IMR-90 (cell line): ENCODE measurements at regions not wholly inside any gene's neighbourhood (a gene's known extent, or its start where the extent isn't known, plus 50 kb on each side); places are given as distances from the start of the nearest gene placed in this dataset.

Source experiments
- ATAC-seq: fragments of 200-7000 bp; cut with Tn5 transposase; 2 replicates; pipeline ENCODE4 v1.9.1; 2020; ENCODE audit warnings: low read depth, mild to moderate bottlenecking, moderate library complexity
- BruUV-seq: library from RNA; stranded (reverse); fragments of 400-500 nt; replicated peaks from 2 replicates; lab custom pipeline; 2021; lab: Mats Ljungman, UMichigan
- CTCF ChIA-PET: fragments of 300-600 bp; formaldehyde crosslinking; extraction: SDS; loops from one replicate; lab custom pipeline; 2021; ENCODE audit warnings: antibody characterized with exemption; lab: Yijun Ruan, JAX
- POLR2A ChIA-PET: fragments of 300-600 bp; sonication (Branson Sonifier 250); formaldehyde crosslinking; loops from one replicate; lab custom pipeline; 2022; ENCODE audit warnings: antibody characterized with exemption; ENCODE audit not compliant: unreplicated experiment; lab: Charles Lee
- DNase-seq: peaks from one replicate; pipeline ENCODE4 v3.0.0; 2013
- H2AFZ ChIP-seq: replicated peaks from 2 replicates; pipeline ENCODE3; 2013; ENCODE audit warnings: low read length, mild to moderate bottlenecking; ENCODE audit not compliant: poor library complexity
- H2AK5ac ChIP-seq: 2 replicates; pipeline ENCODE4 v1.6.1; 2013; ENCODE audit warnings: low read depth, low read length, inconsistent platforms
- H2AK9ac ChIP-seq: replicated peaks from 2 replicates; pipeline ENCODE3; 2013; ENCODE audit warnings: mild to moderate bottlenecking, low read depth, low read length, moderate library complexity; ENCODE audit not compliant: poor library complexity
- H2BK120ac ChIP-seq: 2 replicates; pipeline ENCODE4 v1.6.1; 2013; ENCODE audit warnings: low read depth, low read length, inconsistent platforms
- H2BK15ac ChIP-seq: 3 replicates; pipeline ENCODE4 v1.6.1; 2013; ENCODE audit warnings: low read depth, low read length, inconsistent platforms
- H2BK20ac ChIP-seq: 2 replicates; pipeline ENCODE4 v1.6.1; 2013; ENCODE audit warnings: low read depth, mild to moderate bottlenecking, inconsistent platforms, low read length, moderate library complexity
- H2BK5ac ChIP-seq: 2 replicates; pipeline ENCODE4 v1.6.1; 2013; ENCODE audit warnings: mild to moderate bottlenecking, low read depth, low read length, inconsistent platforms; ENCODE audit not compliant: poor library complexity, severe bottlenecking
- H3K14ac ChIP-seq: replicated peaks from 2 replicates; pipeline ENCODE4 v1.6.1; 2013; ENCODE audit warnings: low read depth, low read length, inconsistent platforms
- H3K18ac ChIP-seq: 2 replicates; pipeline ENCODE4 v1.6.1; 2013; ENCODE audit warnings: low read depth, low read length, control low read depth
- H3K23ac ChIP-seq: 2 replicates; pipeline ENCODE4 v1.6.1; 2013; ENCODE audit warnings: low read depth, low read length, inconsistent platforms
- H3K27ac ChIP-seq: 2 replicates; pipeline ENCODE4 v1.5.1; 2013; ENCODE audit warnings: mild to moderate bottlenecking, control low read depth, low read length; ENCODE audit not compliant: insufficient read depth
- H3K27me3 ChIP-seq: 2 replicates; pipeline ENCODE4 v1.6.1; 2013; ENCODE audit warnings: low read length; ENCODE audit not compliant: control insufficient read depth, insufficient read depth
- H3K36me3 ChIP-seq: 2 replicates; pipeline ENCODE4 v1.6.1; 2013; ENCODE audit warnings: low read length, mixed read lengths; ENCODE audit not compliant: control insufficient read depth, insufficient read depth
- H3K4ac ChIP-seq: 2 replicates; pipeline ENCODE4 v1.6.1; 2013; ENCODE audit warnings: low read depth, low read length, inconsistent platforms
- H3K4me1 ChIP-seq: 2 replicates; pipeline ENCODE4 v1.6.1; 2013; ENCODE audit warnings: low read length, mixed read lengths; ENCODE audit not compliant: control insufficient read depth, insufficient read depth
- H3K4me2 ChIP-seq: 2 replicates; pipeline ENCODE4 v1.6.1; 2013; ENCODE audit warnings: low read depth, mild to moderate bottlenecking, control low read depth, low read length, moderate library complexity
- H3K4me3 ChIP-seq: 2 replicates; pipeline ENCODE4 v1.5.1; 2013; ENCODE audit warnings: low read depth, mild to moderate bottlenecking, control low read depth, low read length, moderate library complexity; ENCODE audit not compliant: insufficient read depth
- H3K56ac ChIP-seq: 2 replicates; pipeline ENCODE4 v1.6.1; 2013; ENCODE audit warnings: low read length, inconsistent platforms; ENCODE audit not compliant: insufficient read depth; ENCODE audit errors: extremely low read depth
- H3K79me1 ChIP-seq, 2 experiments: 2 replicates each; pipeline ENCODE4 v1.6.1; 2013; ENCODE audit warnings: low read length in 2 of 2, inconsistent platforms in 1 of 2, low read depth in 1 of 2
- H3K9ac ChIP-seq: 2 replicates; pipeline ENCODE4 v1.6.1; 2013; ENCODE audit warnings: low read depth, low read length, control low read depth
- H3K9me1 ChIP-seq: 2 replicates; pipeline ENCODE4 v1.6.1; 2013; ENCODE audit warnings: low read length, inconsistent platforms; ENCODE audit not compliant: insufficient read depth
- H3K9me3 ChIP-seq: 2 replicates; pipeline ENCODE4 v1.6.1; 2013; ENCODE audit warnings: low read length; ENCODE audit not compliant: control insufficient read depth, insufficient read depth
- H4K20me1 ChIP-seq: 2 replicates; pipeline ENCODE4 v1.6.1; 2013; ENCODE audit warnings: low read length, inconsistent platforms; ENCODE audit not compliant: insufficient read depth
- H4K5ac ChIP-seq: 2 replicates; pipeline ENCODE4 v1.6.1; 2013; ENCODE audit warnings: mild to moderate bottlenecking, low read depth, low read length, control low read depth
- H4K8ac ChIP-seq, 2 experiments: 2 replicates each; pipeline ENCODE4 v1.6.1; 2013; ENCODE audit warnings: low read depth in 2 of 2, low read length in 2 of 2, control low read depth in 1 of 2, inconsistent platforms in 1 of 2
- H4K91ac ChIP-seq: 2 replicates; pipeline ENCODE4 v1.6.1; 2013; ENCODE audit warnings: low read depth, low read length, inconsistent platforms; ENCODE audit not compliant: insufficient read depth
- CEBPB ChIP-seq: IDR thresholded peaks from 2 replicates; pipeline ENCODE4 v1.6.1; 2012; ENCODE audit warnings: low read depth, low read length, improper control_type of control experiment
- CHD1 ChIP-seq: IDR thresholded peaks from 2 replicates; pipeline ENCODE4 v1.6.1; 2012; ENCODE audit warnings: low read depth, low read length, improper control_type of control experiment
- CTCF ChIP-seq: conservative IDR thresholded peaks from 2 replicates; pipeline ENCODE4 v1.5.1; 2012; ENCODE audit warnings: mild to moderate bottlenecking, low read depth, low read length, improper control_type of control experiment
- FOS ChIP-seq: fragments of 150-350 bp; IDR thresholded peaks from 2 replicates; pipeline ENCODE4 v1.6.1; 2016; ENCODE audit warnings: low read depth, low read length
- MAFK ChIP-seq: IDR thresholded peaks from 2 replicates; pipeline ENCODE4 v1.6.1; 2012; ENCODE audit warnings: low read depth, low read length, improper control_type of control experiment
- MAZ ChIP-seq: IDR thresholded peaks from 2 replicates; pipeline ENCODE4 v1.6.1; 2012; ENCODE audit warnings: low read depth, mild to moderate bottlenecking, low read length, improper control_type of control experiment, moderate library complexity, borderline replicate concordance
- MXI1 ChIP-seq: IDR thresholded peaks from 2 replicates; pipeline ENCODE4 v1.6.1; 2012; ENCODE audit warnings: low read depth, mild to moderate bottlenecking, low read length, moderate library complexity, borderline replicate concordance
- NFE2L2 ChIP-seq: fragments of 150-350 bp; IDR thresholded peaks from 2 replicates; pipeline ENCODE4 v1.6.1; 2016; ENCODE audit warnings: low read depth, mild to moderate bottlenecking, low read length
- POLR2A ChIP-seq: IDR thresholded peaks from 2 replicates; pipeline ENCODE4 v1.6.1; 2012; ENCODE audit warnings: mild to moderate bottlenecking, low read depth, low read length
- RAD21 ChIP-seq: IDR thresholded peaks from 2 replicates; pipeline ENCODE4 v1.6.1; 2012; ENCODE audit warnings: low read length, improper control_type of control experiment
- RCOR1 ChIP-seq: IDR thresholded peaks from 2 replicates; pipeline ENCODE4 v1.6.1; 2012; ENCODE audit warnings: mild to moderate bottlenecking, low read length, improper control_type of control experiment; ENCODE audit not compliant: insufficient replicate concordance
- RFX5 ChIP-seq: IDR thresholded peaks from 2 replicates; pipeline ENCODE4 v1.8.0; 2012; ENCODE audit warnings: low read depth, mild to moderate bottlenecking, low read length, moderate library complexity
- SMC3 ChIP-seq: fragments of 150-350 bp; IDR thresholded peaks from 2 replicates; pipeline ENCODE4 v1.6.1; 2016; ENCODE audit warnings: low read depth, mild to moderate bottlenecking, antibody characterized with exemption, low read length, moderate library complexity
- USF2 ChIP-seq: fragments of 150-350 bp; IDR thresholded peaks from 2 replicates; pipeline ENCODE4 v1.6.1; 2017; ENCODE audit warnings: mild to moderate bottlenecking, antibody characterized with exemption, low read length, low read depth
- WGBS, 2 experiments: methylation state at CpG; one replicate each; pipeline versions ENCODE4 v1.1.5 to v1.1.7; 2013; ENCODE audit warnings: missing lambda C conversion rate in 2 of 2; ENCODE audit not compliant: insufficient read length in 1 of 2; ENCODE audit errors: extremely low coverage in 2 of 2; 5-methylcytosine and 5-hydroxymethylcytosine counted together
- dilution Hi-C: fragments of 300-500 bp; cut with HindIII; formaldehyde crosslinking; loops from one replicate; pipeline ENCODE4 v1.14.3; 2018; ENCODE audit warnings: low sequenced_read_pairs; ENCODE audit not compliant: unreplicated experiment
- in situ Hi-C: fragments of 300-500 bp; cut with MboI; formaldehyde crosslinking; loops from 3 replicates; pipeline ENCODE4 v1.14.3; 2019; ENCODE audit warnings: low sequenced_read_pairs, inconsistent platforms, mixed read lengths
- intact Hi-C: fragments of 100-400 bp; cut with micrococcal nuclease; formaldehyde crosslinking; loops from 2 replicates; pipeline ENCODE4 v1.10.0; 2022
- TF ChIP-seq, protein P1 (sequence below): fragments of 150-350 bp; IDR thresholded peaks from 2 replicates; pipeline ENCODE4 v1.6.1; 2016; ENCODE audit warnings: low read depth, mild to moderate bottlenecking, low read length, moderate library complexity, borderline replicate concordance

DNA sequence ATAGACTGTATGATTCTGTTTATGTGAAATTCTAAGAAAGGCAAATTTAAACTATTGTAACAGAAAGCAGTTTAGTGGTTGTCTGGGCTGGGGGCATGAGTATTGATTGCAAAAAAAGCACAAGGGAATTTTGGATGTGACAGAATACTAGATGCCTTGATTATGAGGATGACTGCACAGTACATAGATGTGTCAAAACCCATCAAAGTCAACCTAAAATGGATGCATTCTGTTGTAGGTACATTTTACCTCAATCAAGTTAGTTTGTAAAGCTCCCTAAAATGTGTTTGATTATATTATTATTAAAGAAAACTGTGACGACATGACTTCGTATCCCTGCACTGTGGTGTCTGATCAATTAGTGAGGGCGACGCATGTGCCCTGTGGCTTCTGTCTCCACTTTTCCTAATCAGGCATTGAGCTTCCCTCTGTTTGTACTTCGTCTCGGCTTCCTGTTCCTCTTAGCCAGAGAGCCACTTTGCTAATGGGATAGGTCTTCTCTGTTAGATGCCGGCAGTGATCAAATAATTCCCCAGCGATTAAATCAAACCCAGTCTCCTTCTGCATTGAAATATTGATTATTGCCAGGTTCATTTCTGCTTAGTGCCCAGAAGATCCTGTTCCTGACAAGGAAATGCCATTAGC, 118.3 kb upstream of the GGTLC1 start:
- no peak overlapping the region for H3K18ac ChIP-seq
- DNase-seq (no peak), ATAC-seq (no peak)
- H2AK5ac ChIP-seq, result no peak overlapping the region
- no peak overlapping the region for H3K27ac ChIP-seq
- no peak overlapping the region for H2BK120ac ChIP-seq
- H4K8ac ChIP-seq, result no peak overlapping the region
- H4K91ac ChIP-seq, result no peak overlapping the region
- no peak overlapping the region for H2BK15ac ChIP-seq
- no peak overlapping the region for H3K14ac ChIP-seq
- H3K36me3 ChIP-seq, result no peaks in the 10 kb centered on the region
- H4K20me1 ChIP-seq, result no peaks in the 10 kb centered on the region
- no peaks in the 10 kb centered on the region; the same call in 1 of the 2 replicates for H3K27me3 ChIP-seq
- H2BK20ac ChIP-seq, result no peak overlapping the region
- no peaks in the 10 kb centered on the region for H3K79me1 ChIP-seq
- H3K4me2 ChIP-seq, result no peak overlapping the region
- no CpG with 5 or more reads among the region's 8 CpGs for WGBS, 2 experiments
- H4K5ac ChIP-seq, result no peak overlapping the region
- intact Hi-C loops, result no loop called here
- no peaks in the 10 kb centered on the region for H3K9me1 ChIP-seq
- no peak overlapping the region for H2AFZ ChIP-seq
- no peak overlapping the region for H3K56ac ChIP-seq
- no peak overlapping the region for H3K4ac ChIP-seq
- ChIA-PET POLR2A (no interaction called here), CTCF (interaction anchor here (0.6 kb wide), 1 partner anchor 536 kb away, joined by 4 read pairs; no protein-coding TSS in a partner anchor)
- BruUV-seq, result no TSS peak
- no peak overlapping the region for H3K23ac ChIP-seq
- H3K4me1 ChIP-seq, result no peaks in the 10 kb centered on the region
- no peak overlapping the region for H3K4me3 ChIP-seq
- dilution Hi-C loops, result no loop called here
- no peaks in the 10 kb centered on the region for H3K9me3 ChIP-seq
- H2AK9ac ChIP-seq, result no peak overlapping the region
- no peak overlapping the region for H2BK5ac ChIP-seq
- in situ Hi-C loops, result no loop called here
- H3K9ac ChIP-seq, result no peak overlapping the region
- TF ChIP-seq FOS (no peak), MXI1 (no peak), CEBPB (no peak), NFE2L2 (no peak), MAFK (no peak), RCOR1 (no peak), RAD21 (no peak), POLR2A (no peak), CTCF (no peak), SMC3 (no peak), MAZ (no peak), RFX5 (no peak), CHD1 (no peak), USF2 (no peak)
- TF ChIP-seq, protein P1, sequence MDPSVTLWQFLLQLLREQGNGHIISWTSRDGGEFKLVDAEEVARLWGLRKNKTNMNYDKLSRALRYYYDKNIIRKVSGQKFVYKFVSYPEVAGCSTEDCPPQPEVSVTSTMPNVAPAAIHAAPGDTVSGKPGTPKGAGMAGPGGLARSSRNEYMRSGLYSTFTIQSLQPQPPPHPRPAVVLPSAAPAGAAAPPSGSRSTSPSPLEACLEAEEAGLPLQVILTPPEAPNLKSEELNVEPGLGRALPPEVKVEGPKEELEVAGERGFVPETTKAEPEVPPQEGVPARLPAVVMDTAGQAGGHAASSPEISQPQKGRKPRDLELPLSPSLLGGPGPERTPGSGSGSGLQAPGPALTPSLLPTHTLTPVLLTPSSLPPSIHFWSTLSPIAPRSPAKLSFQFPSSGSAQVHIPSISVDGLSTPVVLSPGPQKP, result no peak
